ENCODE measurements at regions not wholly inside any gene's neighbourhood (a gene's known extent, or its start where the extent isn't known, plus 50 kb on each side); places are given as distances from the start of the nearest gene placed in this dataset.

GRCh38 chr2:146634230-146635097, 1210.4 kb upstream of the ACVR2A start:
- no CpG with 5 or more reads among the region's 8 CpGs for WGBS (ENCODE audit: extremely low coverage, insufficient read length, low lambda C conversion rate)
- Histone ChIP-seq H2BK15ac (ENCODE audit: low read depth, low read length) (no peak overlapping the region), H3K9ac (ENCODE audit: extremely low read depth, insufficient read length, low read length) (no peak overlapping the region), H2AFZ (ENCODE audit: low read length) (no peak overlapping the region), H3K23me2 (ENCODE audit: insufficient read length, low read depth, low read length, poor library complexity, severe bottlenecking) (no peaks in the 10 kb centered on the region), H3K23ac (ENCODE audit: insufficient read length, low read depth, low read length) (no peak overlapping the region), H3K9me3 (ENCODE audit: control insufficient read depth, low read depth, low read length) (no peaks in the 10 kb centered on the region), H4K8ac (replicated peaks; ENCODE audit: insufficient read length, low read depth, low read length) (no peak overlapping the region), H2BK12ac (ENCODE audit: insufficient read length, low read depth, low read length) (no peak overlapping the region), H3K4ac (ENCODE audit: low read depth, low read length) (no peak overlapping the region), H3T11ph (ENCODE audit: low read length) (no peak overlapping the region), H3K14ac (ENCODE audit: insufficient read depth, low read length) (no peak overlapping the region), H4K5ac (ENCODE audit: insufficient read length, low read depth, low read length) (no peak overlapping the region), H4K91ac (ENCODE audit: insufficient read length, low read depth, low read length) (no peak overlapping the region), H2BK20ac (ENCODE audit: low read depth, low read length, poor library complexity, severe bottlenecking) (no peak overlapping the region), H3K27me3 (ENCODE audit: insufficient read depth, low read length) (no peaks in the 10 kb centered on the region), H3K27ac (ENCODE audit: insufficient read length, low read depth, low read length) (no peak overlapping the region), H3K79me1 (ENCODE audit: insufficient read depth, low read depth, low read length, poor library complexity, severe bottlenecking) (no peaks in the 10 kb centered on the region), H3K4me1 (ENCODE audit: insufficient read depth, low read length) (no peaks in the 10 kb centered on the region), H3K4me2 (ENCODE audit: insufficient read depth, insufficient read length, low read length) (no peak overlapping the region), H3K79me2 (ENCODE audit: insufficient read depth, low read length) (no peaks in the 10 kb centered on the region), H3K18ac (ENCODE audit: insufficient read length, low read depth, low read length) (no peak overlapping the region), H2BK120ac (ENCODE audit: low read depth, low read length, poor library complexity, severe bottlenecking) (no peak overlapping the region), H2BK5ac (ENCODE audit: insufficient read length, low read length) (no peak overlapping the region), H4K20me1 (ENCODE audit: control insufficient read depth, insufficient read depth, insufficient read length) (no peaks in the 10 kb centered on the region), H3K56ac (ENCODE audit: insufficient read length, low read depth, low read length) (no peak overlapping the region), H2AK5ac (ENCODE audit: insufficient read length, low read length) (no peak overlapping the region)
- Mint-ChIP-seq H3K4me1 (no peaks in the 10 kb centered on the region), H3K27ac (no peak overlapping the region; a peak in 1 of 7 replicates), H3K4me3 (no peak overlapping the region), H3K36me3 (ENCODE audit: insufficient read depth in 1 of 3, low read depth in 3 of 3) (peaks cover 0 to 4% (median 0%) of the 10 kb centered on the region in 3 experiments; a peak in 2 of 7 replicates), H3K27me3 (ENCODE audit: low read depth) (no peaks in the 10 kb centered on the region), H3K9me3 (no peaks in the 10 kb centered on the region; a peak in 1 of 5 replicates)
- DNase-seq = no peak
- no peak for TF ChIP-seq CTCF (conservative IDR thresholded peaks at IDR 0.05)
